Brain microvascular endothelial cell (primary cell): ENCODE measurements at regions not wholly inside any gene's neighbourhood (a gene's known extent, or its start where the extent isn't known, plus 50 kb on each side); places are given as distances from the start of the nearest gene placed in this dataset.

ENCODE experiments used
- DNase-seq: peaks from one replicate; pipeline ENCODE4 v3.0.0-alpha.2; 2020
- H3K27ac ChIP-seq: fragments of 250-450 bp; sonication (Bioruptor Pico); 2 replicates; pipeline ENCODE4 v1.5.1; 2020; ENCODE audit warnings: mild to moderate bottlenecking, moderate library complexity
- H3K27me3 ChIP-seq: fragments of 250-450 bp; sonication (Bioruptor Pico); replicated peaks from 2 replicates; pipeline ENCODE4 v1.5.1; 2020; ENCODE audit warnings: mild to moderate bottlenecking
- H3K36me3 ChIP-seq: fragments of 250-450 bp; sonication (Bioruptor Pico); replicated peaks from 2 replicates; pipeline ENCODE4 v1.5.1; 2020; ENCODE audit warnings: mild to moderate bottlenecking
- H3K4me3 ChIP-seq: 2 replicates; pipeline ENCODE4 v1.5.1; 2011; ENCODE audit warnings: low read depth, mild to moderate bottlenecking, control low read depth, low read length, moderate library complexity
- CTCF ChIP-seq: IDR thresholded peaks from 2 replicates; pipeline ENCODE4 v1.5.1; 2011; ENCODE audit warnings: low read depth, mild to moderate bottlenecking, moderate library complexity, low read length, control low read depth, inconsistent platforms; ENCODE audit errors: missing control alignments
- in situ Hi-C: cut with HindIII; loops from 2 replicates; pipeline ENCODE4 v1.10.0; 2017; ENCODE audit warnings: low sequenced_read_pairs, low pct_ligation_motif_present

GRCh38 chr4:8773124-8773931 is 98.3 kb downstream of the HMX1 start:
- no peaks in the 10 kb centered on the region for H3K36me3 ChIP-seq
- no peak for TF ChIP-seq CTCF
- in situ Hi-C loops, result no loop called here
- H3K27me3 ChIP-seq, result no peaks in the 10 kb centered on the region
- H3K27ac ChIP-seq, result no peak overlapping the region
- DNase-seq, result no peak
- no peak overlapping the region for H3K4me3 ChIP-seq

DNA sequence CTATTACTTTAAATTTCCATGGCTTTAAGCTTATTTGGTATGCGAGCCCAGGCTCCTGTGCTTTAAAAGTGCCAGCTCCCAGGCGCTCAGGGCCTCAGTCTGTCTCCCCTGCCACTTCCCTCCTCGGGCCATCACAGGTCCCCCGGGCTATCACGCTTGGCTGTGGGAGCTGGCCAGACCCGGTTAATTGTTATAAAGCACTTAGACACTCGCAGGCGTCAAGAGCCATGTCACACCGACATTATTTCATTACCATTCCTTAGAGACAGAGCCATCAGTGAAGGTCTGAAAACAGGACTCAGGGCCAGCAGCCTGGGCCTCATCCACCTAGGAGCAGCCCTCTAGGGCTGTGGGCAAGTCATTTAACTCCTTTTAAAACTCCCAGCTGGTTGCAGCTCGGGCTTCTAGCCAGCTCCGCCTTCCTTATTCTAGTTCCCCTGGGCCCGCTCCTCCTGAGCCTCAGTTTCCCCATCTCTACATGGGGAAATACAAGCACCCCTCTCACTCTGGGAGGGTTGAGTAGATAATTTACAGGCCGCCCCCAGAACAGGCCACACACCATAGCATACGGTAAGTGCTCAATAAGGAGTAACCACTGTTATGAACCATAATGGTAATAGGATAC is 99.0 kb downstream of the HMX1 start:
- Histone ChIP-seq H3K4me3 (no peak overlapping the region), H3K36me3 (no peaks in the 10 kb centered on the region), H3K27ac (no peak overlapping the region), H3K27me3 (no peaks in the 10 kb centered on the region)
- in situ Hi-C loops, result no loop called here
- no peak for TF ChIP-seq CTCF
- DNase-seq, result no peak

GRCh38 chr4:8771666-8772065 is 100.0 kb downstream of the HMX1 start:
- H3K4me3 ChIP-seq, result no peak overlapping the region
- no peaks in the 10 kb centered on the region for H3K27me3 ChIP-seq
- no peak for TF ChIP-seq CTCF
- no peak for DNase-seq
- no peaks in the 10 kb centered on the region for H3K36me3 ChIP-seq
- H3K27ac ChIP-seq, result no peak overlapping the region
- in situ Hi-C loops, result no loop called here

DNA sequence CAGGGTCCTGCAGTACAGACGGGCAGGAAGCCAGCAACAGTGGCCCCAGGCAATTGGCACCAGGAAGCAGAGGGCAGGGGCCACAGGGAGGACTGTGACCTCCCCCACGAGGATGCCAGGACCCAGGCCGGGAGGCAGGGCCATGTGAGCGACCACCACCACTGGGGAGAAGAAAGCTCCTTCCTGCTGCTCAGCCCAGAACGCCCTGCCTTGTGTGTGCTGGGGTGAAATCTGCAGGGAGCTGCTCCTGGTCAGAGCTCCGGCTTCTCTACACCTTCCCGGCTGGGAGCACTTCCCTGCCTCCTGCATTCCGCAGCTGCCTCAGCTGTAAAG is 100.4 kb downstream of the HMX1 start:
- in situ Hi-C loops, result no loop called here
- no peak overlapping the region for H3K4me3 ChIP-seq
- no peak for TF ChIP-seq CTCF
- no peak overlapping the region for H3K27ac ChIP-seq
- H3K36me3 ChIP-seq, result no peaks in the 10 kb centered on the region
- H3K27me3 ChIP-seq, result no peaks in the 10 kb centered on the region
- DNase-seq, result no peak

DNA sequence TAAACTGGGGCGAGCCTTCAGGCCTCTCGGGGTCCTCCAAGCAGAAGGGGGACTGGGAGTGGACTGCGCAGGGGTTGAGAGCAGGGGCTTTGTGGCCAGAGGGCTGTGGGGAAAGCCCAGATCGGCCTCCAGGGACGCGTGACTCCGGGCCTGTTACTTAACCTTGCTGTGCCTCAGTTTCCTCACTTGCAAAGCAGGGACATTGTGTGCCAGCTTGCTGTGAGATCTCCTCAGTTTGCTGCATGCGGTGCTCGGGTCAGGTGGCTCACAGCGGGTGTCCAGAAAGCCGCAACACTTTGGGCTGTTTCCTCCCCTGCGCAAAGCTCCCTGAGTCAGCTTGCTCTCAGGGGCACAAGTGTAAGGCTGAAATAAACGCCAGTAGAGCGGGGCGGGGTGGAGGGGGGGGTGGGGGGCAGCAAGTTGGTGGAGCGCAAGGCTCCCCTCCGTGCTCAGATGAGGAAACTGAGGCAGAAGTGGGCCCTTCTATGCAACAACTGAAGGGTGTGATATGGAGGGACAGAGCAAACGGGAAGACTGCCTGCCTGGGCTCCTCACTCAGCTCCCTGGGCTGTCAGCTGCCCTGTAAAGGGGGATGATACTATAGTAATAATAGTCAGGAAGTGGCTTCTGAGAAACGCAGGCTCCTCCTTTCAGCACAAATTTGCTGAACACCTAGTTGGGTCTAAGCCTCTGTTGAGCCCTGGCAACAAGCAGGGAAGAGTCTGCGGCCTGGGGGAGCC is 101.0 kb downstream of the HMX1 start:
- in situ Hi-C loops, result no loop called here
- Histone ChIP-seq H3K36me3 (no peaks in the 10 kb centered on the region), H3K27me3 (no peaks in the 10 kb centered on the region), H3K4me3 (no peak overlapping the region), H3K27ac (no peak overlapping the region)
- TF ChIP-seq CTCF, result no peak
- DNase-seq, result no peak
